Esophagus squamous epithelium (tissue), 4 donors: ENCODE measurements at regions not wholly inside any gene's neighbourhood (a gene's known extent, or its start where the extent isn't known, plus 50 kb on each side); places are given as distances from the start of the nearest gene placed in this dataset.

Experiments
- CTCF ChIP-seq, 6 experiments: fragments of 450-650 bp in 4 of 6; fragments of 200-600 bp in 2 of 6; sonication (generic) in 2 of 6; IDR thresholded peaks; one replicate each; pipeline ENCODE4 v1.5.1; 2016 to 2019; ENCODE audit warnings: antibody characterized with exemption in 6 of 6, mild to moderate bottlenecking in 4 of 6, moderate library complexity in 4 of 6
- POLR2A ChIP-seq, 4 donors: fragments of 450-650 bp; IDR thresholded peaks; one replicate each; pipeline ENCODE4 v1.6.1; 2017; ENCODE audit warnings: antibody characterized with exemption in 4 of 4, mild to moderate bottlenecking in 4 of 4, moderate library complexity in 3 of 4

- TF ChIP-seq CTCF (IDR thresholded peaks at IDR 0.05) (no peak), POLR2A (IDR thresholded peaks at IDR 0.05) (no peak)
These were observed 56.0 kb upstream of the SLC22A16 start for GRCh38 chr6:110532431-110532830.
